NCI-H1048 (cell line): ENCODE measurements at regions not wholly inside any gene's neighbourhood (a gene's known extent, or its start where the extent isn't known, plus 50 kb on each side); places are given as distances from the start of the nearest gene placed in this dataset.

Experiments used
- DNase-seq: peaks from one replicate; lab custom pipeline; 2025; lab: John Stamatoyannopoulos, UW

DNA sequence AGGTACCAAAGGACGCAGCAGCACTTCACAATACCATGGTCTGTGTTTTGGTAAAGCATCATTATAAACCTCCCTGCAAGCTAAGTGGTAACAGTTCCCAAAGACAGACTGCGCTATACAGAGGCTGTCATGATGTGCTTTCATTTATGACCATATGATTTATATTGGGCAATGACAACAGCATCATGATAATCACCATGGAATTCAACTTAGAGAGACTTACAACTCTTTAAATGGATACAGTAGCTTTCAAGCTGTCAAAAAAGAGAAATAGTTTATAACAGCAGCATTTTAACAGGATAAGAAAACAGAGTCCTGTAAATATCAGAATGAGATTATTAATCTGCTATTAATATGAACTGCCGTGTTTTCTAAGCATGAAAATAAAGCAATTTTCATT lies 341.7 kb downstream of the GPR37 start:
- no peak for DNase-seq

DNA sequence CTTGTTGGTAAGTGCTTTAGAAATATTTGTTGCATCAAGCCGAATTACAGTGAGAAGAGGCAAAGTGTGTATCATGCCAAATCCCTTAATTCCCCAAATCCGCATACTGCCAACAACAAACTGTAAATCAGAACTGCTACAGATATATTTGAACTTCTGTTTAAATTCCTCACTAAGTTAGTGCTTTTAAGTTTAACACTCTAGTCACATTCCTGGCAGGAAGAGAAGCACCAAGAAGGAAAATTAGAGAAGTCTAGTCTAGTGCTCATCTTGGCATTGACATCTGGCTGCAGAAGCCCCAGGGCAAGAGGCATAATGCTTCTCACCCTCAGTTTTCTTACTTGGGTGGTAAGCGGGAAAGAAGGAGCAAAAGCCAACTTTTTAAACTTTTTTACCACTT lies 343.5 kb downstream of the GPR37 start:
- DNase-seq: no peak

DNA sequence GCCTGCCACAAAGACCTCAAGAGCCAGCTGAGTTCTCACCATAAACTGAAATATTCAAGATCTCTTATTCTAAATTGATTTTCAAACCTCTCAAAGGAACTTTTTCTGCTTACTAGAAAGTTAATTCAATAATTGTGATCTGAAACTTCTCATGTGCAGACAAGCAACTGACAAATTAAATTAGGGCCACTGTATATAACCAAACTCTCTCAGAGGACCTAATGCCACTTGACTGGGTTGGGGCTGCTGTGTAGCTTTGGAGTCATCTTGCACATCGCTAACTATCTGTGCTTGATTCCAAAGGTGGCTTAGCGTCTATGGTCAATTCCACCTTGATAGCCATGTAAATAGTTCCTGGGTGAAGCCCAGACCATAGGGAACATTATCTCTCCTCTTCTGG lies 345.2 kb downstream of the GPR37 start:
- no peak for DNase-seq

DNA sequence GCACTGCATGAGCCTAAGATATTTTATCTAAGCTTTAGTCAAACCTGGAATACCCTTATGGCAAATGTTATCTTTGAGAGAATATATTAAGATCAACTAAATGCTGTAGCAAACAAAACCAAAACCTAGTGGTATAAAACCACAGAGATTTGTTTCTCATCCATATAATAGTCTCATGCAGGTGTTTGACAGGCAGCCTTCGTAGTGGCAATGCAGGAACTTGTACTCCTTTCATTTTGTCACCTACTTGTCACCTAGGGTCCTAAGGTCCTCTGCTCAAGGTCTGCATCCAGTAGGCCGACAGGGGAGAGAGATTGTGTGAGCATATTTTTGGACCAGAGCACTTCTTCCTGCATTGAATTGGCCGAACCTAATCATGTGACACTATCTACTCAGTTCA lies 352.6 kb downstream of the GPR37 start:
- no peak for DNase-seq

DNA sequence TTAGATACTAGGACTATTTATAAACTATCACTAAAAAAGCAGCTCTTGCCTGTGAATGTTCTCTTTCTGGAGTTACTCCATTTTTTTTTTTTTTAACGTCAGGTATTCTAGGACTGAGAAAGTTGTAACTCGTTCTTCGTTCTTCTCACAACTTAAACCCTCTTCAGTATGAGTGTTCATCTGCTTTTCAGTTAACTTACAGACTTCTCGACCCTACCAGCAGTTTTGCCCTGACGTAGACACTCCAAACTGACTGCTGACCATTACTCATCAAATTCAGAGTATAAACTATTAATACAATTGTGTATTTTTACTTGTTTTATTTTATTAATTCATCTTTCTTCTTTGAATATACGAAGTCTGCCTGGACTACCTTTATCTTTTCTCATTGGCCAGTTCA lies 353.1 kb downstream of the GPR37 start:
- no peak for DNase-seq

DNA sequence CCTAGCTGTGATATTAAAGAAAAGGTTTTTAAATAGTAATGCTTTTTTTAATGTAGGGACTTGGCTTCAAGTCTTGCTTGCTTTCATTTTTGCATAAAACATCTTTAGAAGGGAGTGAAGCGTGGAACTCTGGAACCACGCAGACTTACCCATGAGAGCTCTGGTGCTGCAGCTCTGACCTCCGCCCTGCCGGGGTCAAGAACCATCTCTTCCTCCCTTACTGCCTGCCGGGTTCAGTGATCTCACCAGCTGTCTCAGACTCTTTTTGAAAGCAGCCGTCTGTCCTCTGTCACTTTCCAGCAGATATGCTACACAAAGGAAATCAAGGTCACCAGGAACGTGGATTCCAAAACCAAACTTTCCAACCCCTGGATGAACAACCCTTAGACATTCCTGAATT lies 353.8 kb downstream of the GPR37 start:
- no peak for DNase-seq

DNA sequence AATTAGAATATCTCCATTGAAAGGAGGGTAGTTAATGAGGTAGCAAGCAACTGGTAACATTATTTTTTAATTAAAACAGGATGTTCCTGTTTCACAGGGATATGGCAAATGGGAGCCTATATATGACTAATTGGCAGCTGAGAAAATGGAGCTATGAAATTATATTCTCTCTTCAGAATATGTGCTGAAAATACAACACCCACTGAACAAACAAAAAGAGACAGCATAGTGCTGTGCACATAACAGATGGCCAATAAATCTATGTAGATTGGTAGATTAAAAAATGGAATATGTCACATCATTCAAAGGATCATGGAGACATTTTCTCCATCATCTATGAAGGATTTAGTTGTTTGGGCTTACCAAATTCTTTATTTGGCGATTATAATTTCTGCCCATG lies 362.0 kb downstream of the GPR37 start:
- DNase-seq: no peak

DNA sequence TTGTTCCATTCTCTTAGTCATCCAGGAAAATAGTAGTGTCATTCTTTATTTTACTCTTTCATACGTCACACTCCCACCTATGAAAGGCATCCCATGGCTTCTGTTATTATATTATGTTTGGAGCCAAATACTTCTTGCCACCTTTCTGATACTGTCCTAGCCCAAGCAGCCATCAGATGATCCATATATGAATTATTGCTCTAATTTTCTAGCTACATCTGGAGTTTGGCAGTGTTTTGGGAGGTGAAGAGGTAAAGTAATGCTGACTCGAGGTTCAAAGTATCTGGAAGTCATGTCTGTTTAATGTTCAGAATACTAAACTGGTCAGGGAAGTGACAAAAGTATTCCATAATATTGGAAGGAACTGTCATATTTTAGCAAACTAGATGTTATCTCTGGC lies 362.5 kb downstream of the GPR37 start:
- DNase-seq: no peak

DNA sequence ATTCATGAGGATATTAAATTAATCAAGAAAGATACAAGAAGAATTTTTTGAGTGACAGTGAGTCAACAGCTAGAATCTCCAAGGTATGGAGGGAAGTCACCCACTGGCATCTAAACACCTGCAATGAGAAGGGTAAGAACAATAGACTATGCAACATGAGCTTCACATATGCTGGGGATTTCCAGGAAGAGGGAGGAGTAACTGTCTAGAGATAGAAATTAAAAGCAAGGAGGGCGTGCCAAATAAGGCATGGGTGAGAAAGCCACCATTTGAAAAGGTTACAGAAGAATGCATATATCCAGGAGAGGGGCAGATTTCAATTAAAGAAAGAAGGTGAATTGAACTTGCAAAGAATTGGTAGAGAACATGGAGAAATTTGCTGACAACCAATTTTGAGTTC lies 365.7 kb downstream of the GPR37 start:
- no peak for DNase-seq

DNA sequence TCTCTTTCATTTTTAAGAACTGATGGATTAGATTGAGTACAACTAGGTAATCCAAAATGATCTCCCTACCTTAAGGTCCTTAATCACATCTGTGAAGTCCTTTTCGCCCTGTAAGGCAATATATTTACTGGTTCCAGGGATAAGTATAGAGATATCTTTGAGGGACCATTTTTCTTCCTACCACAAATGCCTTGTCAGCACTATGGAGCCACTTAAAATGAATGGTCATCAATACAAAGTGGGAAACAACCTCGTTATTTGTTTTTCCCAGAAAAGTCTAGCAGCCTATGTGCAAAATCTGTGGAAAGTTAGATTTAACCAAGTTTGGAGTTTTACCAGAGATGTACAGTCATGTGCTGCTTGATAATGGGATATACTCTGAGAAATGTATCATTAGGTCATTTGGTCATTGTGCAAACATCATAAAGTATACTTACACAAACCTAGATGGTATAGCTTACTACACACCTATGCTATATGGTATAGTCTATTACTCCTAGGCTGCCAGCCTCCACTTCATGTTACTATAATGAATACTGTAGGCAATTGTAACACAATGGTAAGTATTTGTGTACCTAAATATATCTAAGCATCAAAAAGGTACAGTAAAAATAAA lies 366.2 kb upstream of the TMEM229A start:
- no peak for DNase-seq

DNA sequence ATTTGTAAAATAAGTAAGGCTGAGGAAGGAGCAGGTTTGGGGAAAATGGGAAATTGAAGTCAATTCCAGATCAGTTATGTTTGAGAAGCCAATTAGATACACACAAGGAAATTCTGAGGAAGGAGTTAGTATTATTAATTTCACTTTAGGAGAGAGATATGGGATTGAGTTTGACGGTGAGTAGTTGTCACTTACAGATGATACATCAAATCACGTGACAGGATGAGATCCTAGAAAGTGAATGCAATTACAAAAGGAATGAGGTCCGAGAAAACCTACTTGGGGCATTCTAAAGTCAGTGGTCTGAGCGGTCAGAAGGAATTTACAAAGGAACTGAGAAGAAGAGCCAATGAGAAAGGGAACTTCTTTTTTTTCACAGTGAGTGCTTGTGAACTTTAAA lies 364.3 kb upstream of the TMEM229A start:
- no peak for DNase-seq

DNA sequence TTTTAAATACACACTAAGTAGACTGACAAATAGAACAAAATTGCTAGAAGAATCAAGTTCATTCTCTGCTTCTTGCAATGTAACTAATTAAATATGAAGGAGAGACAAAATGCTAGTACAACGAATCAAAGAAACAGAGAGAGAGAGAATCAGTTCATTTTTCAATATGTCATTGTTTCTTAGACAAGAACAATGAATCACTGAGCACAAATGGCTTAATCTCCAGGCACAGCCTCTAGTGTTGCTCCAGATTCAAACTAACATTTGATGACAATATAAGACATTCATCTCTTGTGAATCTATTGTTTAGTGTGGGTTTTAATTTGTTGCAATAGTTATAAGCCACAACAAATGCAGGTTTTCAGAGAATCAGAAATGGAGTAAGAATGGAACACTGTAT lies 357.4 kb upstream of the TMEM229A start:
- DNase-seq: no peak

DNA sequence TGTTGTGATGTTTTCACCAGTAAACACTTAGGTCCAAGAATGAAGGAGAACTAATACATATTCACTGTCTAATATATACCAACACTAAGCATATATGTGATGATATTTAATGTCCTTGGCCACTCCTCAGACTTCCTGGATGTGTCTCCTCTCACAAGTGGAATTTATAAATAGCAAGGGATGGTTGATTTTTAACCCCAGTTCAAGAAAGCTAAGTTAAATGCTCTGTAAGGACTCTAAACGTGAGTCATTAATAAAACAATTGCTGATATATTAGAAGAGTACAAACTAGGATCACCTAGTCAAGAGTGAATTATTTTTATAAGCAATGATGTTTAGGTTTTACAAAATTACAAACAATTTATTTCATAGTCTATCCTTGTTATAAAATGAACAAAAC lies 355.9 kb upstream of the TMEM229A start:
- DNase-seq: no peak

DNA sequence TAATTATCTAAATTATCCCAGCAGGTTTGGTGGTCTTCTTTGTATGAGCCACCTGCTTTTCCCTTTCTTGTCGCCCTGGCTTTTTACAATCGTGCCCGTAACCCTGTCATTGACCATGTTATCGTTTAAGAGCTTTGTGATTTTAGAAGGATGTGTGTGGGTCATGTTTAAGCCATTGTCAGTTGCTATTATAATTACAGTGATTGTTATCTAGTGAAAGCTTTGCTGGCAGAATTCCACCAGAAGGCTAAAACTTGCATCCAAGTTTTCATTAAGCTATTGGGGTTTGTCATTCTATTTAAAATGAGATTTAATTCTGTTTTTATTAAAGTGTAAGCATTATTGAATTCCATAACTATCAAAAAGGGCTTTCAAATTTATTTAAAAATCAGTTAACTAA lies 354.2 kb upstream of the TMEM229A start:
- DNase-seq: no peak

DNA sequence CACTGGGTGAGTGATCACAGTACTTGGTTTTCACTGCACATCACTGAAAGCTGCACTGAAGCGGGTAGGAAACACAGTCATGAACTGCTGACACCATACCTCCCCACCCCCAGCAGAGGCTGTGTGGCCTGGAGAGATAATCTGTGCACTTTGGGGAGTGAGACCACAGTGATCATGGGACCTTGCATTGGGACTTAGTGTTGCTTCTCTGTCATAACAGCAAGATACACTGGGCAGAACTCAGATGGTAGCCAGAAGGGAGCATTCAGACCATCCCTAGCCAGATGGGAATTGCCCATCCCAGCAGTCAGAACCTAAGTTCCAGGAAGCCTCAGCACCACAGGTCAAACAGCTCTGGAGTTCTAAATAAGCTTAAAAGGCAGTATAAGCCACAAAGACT lies 346.4 kb upstream of the TMEM229A start:
- no peak for DNase-seq

DNA sequence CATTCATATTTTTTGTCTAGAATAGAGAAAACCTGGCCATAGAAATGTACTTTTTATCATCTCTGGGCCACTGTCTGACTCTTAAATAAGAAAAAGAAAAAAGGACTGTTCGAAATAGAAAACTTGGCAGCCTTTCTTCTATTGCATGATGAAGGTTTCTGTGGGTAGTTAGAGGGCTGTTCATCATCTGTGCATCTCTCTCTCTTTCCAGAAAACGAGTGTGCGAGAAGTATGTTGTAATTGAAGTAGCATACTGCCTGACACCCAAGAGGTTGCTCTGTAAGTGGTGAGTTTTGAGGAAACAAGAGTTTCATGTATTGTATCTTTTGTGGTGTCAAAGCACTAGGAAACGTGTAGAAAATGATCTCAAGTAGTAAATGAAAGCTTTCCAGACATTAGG lies 343.2 kb upstream of the TMEM229A start:
- DNase-seq: no peak

DNA sequence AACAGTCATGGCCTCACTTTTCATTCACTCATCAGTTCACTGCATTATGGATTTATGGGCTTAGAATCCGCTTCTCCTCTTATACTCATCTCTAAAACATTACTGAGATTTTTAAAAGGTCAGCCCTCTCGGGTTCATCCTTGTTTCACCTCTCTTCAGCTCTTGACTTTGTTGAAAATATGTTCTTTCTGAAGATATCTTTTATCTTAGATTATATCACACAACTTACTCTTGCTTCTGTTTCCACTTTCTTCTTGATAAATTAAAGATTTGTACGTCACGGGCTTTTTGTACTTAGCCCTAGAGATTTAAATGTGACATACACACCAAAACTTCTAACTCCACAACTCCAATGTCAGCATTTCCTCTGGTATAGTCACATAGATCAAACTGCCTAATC lies 342.5 kb upstream of the TMEM229A start:
- no peak for DNase-seq

DNA sequence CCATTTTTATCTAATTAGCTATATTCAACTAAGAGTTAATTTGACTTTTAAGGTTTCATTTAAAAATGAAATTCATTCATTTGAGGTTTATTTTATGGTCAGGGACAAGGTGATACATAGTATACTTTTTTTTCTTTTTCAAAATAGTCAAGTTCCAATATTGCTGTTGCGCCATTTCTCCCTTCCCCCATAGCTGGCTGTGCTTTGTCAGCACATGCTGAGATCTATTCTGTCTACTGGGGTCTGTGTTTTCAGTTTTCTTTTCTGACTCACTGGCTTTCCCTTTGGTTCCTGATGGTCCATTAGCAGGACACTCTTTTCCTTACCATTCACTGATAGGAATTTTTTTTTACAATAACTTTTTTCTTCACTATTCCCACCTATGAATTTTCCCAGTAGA lies 336.4 kb upstream of the TMEM229A start:
- DNase-seq: no peak

DNA sequence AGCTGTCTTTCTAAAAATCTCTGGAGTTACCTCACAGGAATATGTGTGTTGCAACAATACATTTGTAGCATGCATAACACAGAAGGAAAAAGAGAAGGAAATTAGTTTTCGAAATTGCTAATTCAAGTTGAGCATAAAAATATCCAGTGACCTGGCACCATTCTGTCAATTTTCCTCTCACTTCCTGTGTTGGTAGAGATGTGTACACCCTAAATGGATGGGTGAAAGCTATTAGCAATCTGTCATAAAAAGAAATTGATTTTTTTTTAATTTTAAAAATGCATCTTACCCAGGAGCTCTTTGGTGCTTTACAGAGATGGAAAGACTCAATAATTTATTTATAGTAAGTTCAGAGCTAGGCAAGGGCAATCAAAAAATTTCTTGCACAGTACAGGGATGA lies 333.3 kb upstream of the TMEM229A start:
- DNase-seq: no peak

DNA sequence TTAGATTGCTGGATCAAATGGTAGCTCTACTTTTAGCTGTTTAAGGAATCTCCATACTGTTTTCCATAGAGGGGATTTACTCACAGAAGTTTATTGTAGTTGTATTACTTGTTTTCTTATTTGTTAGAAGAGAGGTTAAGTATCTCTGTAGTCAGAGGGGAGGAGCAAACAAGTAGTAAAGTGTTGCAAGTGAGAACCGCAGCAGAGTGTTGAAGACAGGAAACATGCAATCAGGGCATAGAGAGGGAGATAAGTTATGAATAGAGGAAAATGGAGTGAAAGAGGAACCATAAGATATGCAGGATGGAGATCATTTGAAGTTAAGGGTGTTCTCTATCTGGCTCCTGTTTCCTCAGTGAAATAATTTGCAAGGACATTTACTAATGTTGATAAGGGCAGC lies 331.4 kb upstream of the TMEM229A start:
- no peak for DNase-seq

DNA sequence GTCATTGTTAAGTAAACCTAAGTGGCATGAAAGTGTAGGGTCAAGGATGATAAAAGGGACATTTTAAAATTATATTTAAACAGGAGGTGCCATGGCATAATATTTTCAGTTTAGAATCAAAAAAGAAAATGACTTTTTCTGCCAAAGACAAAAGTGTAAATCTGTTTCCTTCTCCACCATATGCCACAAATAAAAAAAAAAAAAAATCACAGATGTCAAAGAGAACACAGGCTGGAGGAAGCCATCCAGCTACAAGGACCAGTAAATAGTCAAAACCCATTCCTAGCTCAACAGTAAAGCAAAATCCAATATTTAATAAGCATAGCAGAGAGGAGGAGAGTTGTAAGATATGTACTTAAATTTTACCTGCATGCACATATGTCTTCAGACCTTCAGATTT lies 321.3 kb upstream of the TMEM229A start:
- no peak for DNase-seq

DNA sequence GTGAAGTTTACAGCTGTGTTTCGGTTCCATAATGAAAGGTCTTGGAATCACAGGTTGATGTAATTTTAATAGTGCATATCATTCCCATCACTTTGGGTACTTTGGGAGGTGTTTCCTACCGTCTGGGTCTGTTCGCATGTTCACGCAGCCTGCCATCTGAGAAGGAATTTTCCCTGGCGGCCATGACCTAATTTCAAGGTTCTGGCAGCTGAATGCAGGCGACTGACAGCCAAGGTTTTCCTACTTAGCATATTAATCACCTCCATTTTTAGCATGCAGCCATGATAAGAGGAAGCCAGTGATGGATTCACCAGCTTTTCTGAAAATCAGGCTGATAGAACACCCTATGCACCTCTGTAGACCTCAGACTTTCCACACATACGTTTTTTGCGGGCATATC lies 319.1 kb upstream of the TMEM229A start:
- no peak for DNase-seq

DNA sequence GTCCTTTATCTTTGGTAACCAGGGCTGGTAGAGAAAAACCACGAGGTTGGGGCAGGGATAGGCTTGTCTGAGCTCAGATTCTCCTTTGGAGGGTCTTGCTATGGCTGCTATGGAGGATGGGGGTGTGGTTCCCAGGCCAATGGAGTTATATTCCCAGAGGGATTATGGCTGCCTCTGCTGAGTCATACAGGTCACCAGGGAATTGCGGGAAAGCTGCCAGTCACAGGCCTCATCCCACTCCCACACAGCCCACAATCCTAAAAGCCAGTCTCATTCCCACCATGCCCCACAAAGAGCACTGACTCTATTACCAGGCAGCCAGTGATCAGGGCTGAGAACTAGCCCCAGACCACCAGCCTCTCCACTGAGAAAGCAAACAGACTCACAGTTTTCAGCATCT lies 316.6 kb upstream of the TMEM229A start:
- DNase-seq: no peak

DNA sequence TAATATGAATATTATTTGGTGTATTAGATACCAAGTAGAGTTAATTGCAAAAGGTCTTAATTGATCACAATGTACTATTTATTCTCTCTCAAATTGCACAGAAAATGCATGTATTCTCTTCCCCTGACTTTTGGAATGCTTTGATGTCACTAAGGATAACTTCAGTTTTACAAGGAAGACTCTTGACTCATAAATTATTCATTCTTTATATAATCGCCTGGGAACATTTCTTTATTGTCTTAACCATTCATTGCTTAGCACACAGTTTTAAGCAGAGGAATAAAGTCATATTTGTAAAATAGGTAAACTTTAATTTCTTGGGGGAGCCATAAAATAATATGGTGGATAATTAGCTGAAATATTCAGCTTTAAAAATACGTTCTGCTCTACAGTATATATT lies 306.0 kb upstream of the TMEM229A start:
- no peak for DNase-seq
